GM10266 (cell line): ENCODE measurements at regions not wholly inside any gene's neighbourhood (a gene's known extent, or its start where the extent isn't known, plus 50 kb on each side); places are given as distances from the start of the nearest gene placed in this dataset.
A peak's percentile ranks its signal among the peaks of the same experiment; 100 is the strongest.

Source experiments
- DNase-seq: peaks from one replicate; pipeline ENCODE4 v3.0.0; 2012; ENCODE audit errors: extremely low spot score
- TF ChIP-seq, protein P1 (sequence below): IDR thresholded peaks from 2 replicates; pipeline ENCODE4 v1.5.1; 2012; ENCODE audit warnings: mild to moderate bottlenecking, low read depth; ENCODE audit not compliant: control insufficient read depth, insufficient read depth; ENCODE audit errors: missing control alignments

DNA sequence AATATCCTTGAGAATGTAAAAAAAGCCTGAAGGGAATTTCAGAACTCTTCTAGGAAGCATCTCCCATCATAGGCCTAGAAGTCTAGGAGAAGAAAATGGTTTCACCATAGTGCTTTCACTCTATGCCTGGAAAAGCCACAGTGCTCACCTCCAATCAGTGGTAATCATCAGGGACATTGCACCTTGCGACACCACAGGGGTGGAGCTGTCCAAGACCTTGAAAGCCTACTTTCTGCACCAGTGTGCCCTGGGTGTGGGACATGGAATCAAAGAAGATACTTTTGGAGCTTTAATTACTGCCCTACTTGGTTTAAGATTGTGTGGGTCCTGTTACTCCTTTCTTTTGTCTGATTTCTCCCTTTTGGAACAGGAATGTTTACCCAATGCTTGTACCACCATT, 146.8 kb upstream of the NDST4 start:
- no peak for DNase-seq
- TF ChIP-seq, protein P1, sequence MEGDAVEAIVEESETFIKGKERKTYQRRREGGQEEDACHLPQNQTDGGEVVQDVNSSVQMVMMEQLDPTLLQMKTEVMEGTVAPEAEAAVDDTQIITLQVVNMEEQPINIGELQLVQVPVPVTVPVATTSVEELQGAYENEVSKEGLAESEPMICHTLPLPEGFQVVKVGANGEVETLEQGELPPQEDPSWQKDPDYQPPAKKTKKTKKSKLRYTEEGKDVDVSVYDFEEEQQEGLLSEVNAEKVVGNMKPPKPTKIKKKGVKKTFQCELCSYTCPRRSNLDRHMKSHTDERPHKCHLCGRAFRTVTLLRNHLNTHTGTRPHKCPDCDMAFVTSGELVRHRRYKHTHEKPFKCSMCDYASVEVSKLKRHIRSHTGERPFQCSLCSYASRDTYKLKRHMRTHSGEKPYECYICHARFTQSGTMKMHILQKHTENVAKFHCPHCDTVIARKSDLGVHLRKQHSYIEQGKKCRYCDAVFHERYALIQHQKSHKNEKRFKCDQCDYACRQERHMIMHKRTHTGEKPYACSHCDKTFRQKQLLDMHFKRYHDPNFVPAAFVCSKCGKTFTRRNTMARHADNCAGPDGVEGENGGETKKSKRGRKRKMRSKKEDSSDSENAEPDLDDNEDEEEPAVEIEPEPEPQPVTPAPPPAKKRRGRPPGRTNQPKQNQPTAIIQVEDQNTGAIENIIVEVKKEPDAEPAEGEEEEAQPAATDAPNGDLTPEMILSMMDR = no peak

- no peak for DNase-seq
- TF ChIP-seq, protein P1 = no peak
These were observed 146.2 kb upstream of the NDST4 start for GRCh38 chr4:115259642-115260041.

- DNase-seq = no peak
These were observed 136.4 kb upstream of the NDST4 start for GRCh38 chr4:115249808-115250207.

GRCh38 chr4:115234405-115235093, 121.1 kb upstream of the NDST4 start:
- TF ChIP-seq, protein P1 = peak; percentile 46
- no peak for DNase-seq

More at GRCh38 chr4:115249808-115250207, 136.4 kb upstream of the NDST4 start:
- TF ChIP-seq, protein P1 = no peak

GRCh38 chr4:115233600-115233999, 120.2 kb upstream of the NDST4 start:
- TF ChIP-seq, protein P1 = no peak
- DNase-seq = no peak

DNA sequence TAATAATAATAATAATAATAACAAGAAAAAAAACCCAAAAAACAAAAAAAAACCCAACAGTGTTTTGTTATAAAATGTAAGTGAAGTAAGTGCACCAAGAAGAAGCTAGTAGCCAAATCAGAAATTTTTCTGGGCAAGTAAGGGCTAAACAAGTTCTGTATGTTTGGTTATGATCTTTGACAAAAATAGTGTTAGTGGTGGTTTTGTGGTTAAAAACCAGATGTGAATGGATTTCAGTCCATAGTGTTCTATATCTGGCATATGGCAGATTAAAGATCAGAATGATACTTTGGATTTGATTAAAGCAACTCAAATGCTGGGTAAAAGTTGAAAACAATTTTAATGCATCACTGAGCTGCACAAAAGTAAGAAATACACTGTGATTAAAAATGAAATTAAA, 116.5 kb upstream of the NDST4 start:
- DNase-seq = no peak
- TF ChIP-seq, protein P1 = no peak

GRCh38 chr4:115228851-115229250, 115.4 kb upstream of the NDST4 start:
- TF ChIP-seq, protein P1 = no peak
- no peak for DNase-seq
